Stimulated activated CD8-positive, alpha-beta memory T cell treated with anti-CD3 and anti-CD28 coated beads, Interleukin-7, amount 100 ng/mL, for 48 hours (primary cell): ENCODE measurements at regions not wholly inside any gene's neighbourhood (a gene's known extent, or its start where the extent isn't known, plus 50 kb on each side); places are given as distances from the start of the nearest gene placed in this dataset.
"Not testable (repeated sequence)": the region's sequence is repeated elsewhere in the genome, so short reads cannot be mapped to it uniquely, and the experiment has no call there.

Experiments
- DNase-seq, 2 donors: peaks; one replicate each; pipeline ENCODE4 v3.0.0-alpha.2; 2020; ENCODE audit warnings: low read depth in 1 of 2; ENCODE audit errors: extremely low read depth in 1 of 2

DNA sequence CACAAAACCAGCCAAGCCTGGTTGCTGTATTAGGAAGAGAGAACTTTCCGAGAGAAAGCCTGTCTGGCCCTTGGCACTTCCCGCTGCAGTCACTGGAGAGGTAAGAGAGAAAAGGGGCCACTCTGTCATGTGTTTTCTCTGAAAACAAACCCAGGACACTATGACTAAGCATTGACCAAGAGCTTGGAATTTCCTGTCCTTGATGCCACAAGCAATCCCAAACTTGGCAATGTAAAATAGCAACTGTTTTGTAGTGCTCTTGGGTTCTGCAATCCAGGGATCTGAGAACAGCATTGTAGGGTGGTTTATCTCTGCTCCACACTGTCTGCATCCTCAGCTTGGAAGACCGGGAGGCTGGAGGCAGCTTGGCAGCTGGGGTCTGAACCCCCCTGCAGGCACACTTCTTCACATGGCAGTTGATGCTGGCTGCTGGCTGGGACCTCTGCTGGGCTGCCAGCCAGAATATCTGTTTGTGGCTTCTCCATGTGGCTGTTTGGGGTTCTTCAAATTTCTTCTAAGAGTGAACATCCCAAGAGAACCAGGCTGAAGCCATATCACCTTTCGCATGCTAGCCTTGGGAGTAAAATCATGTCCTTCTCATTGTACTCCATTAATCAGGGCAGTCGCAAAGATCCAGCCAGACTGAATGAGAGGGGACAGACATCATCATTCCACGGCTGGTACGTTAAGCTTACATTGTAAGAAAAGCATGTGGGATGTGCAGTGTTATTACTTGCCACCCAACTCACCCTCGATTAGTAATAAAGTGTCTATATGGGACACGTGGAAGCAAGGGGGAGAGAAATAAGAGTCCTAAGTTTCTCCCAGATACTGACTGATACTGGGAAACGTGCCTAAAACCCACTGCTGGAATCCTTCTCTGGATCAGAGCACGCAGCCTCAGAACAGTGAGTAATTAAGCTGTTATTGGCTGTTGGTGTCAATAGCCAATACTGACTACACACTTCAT, 537.4 kb upstream of the B3GAT1 start:
- DNase-seq, result no peak

DNA sequence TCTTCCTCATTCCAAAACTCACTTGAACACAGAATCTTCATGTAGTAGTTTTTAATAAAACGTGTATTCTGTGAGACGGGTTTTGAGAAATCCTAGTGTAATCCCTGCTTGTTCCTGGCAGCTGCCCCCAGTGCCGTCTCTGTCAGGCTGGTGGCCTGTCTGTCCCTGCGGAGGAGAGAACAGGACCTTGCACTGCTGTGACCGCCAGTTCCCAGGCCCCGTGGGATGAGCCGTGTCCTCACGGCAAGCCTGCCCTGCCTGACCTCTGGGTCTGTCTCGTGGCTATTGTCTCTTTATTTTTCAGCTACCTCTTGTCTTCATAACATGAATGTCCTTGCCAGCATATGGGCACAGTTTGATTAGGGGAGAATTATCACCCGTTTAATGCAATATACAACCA, 535.5 kb upstream of the B3GAT1 start:
- DNase-seq, result no peak

DNA sequence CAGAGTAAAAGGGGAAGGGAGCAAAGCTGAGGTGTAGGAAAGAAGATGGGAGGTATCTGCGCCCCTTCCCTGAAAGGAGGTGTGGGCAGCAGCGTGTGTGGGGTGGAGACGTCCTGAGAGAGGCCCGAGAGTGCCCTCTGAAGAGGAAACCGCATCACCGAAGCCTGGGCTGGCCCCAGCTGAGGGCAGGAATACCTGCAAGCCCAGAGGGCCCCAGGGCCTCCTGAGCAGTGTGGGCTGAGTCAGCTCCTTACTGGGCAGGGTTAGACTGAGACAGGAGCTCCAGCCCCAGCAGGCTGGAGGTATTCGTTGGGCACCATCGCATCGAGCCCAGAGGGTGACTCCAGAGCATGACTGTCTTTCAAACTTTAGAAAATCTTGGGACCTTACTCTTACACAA, 534.0 kb upstream of the B3GAT1 start:
- no peak for DNase-seq

DNA sequence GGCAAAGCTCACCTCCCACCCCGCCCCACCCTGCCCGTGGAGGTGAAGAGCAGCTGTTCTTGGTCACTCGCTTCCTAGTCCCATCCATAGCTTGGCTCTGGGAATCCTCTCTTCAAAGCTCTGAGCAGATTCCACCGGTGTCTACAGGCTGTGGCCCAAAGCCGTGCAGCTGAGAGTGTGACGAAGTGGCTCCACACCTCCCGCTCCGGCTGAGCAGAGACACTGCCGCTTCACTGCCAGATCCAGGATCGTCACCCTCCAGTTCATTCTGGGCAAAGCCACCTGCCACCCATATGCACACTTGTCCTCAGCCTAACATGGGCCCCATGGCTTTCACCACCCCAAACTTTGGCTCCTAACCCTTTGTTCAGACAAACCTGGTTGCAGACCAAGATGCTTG, 532.9 kb upstream of the B3GAT1 start:
- no peak for DNase-seq

DNA sequence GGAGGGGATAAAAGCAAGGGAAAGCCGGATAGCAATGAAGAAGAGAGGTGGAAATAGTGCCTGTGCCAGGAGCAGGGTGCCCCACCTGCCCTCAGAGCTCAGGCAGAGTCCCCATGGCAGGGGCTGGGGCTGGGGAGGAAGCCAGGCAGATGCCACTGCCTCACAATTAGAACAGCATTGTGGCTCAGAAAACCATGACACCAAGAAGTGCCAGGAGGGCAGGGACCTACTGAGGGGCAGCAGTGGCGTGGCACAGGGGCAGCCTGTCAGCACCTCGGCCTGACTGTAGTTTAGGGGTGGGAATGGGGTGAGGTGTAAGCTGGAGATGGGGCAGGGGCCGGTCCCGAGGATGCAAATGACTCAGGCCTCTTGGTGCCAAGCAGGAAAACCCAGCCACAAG, 532.1 kb upstream of the B3GAT1 start:
- no peak for DNase-seq

DNA sequence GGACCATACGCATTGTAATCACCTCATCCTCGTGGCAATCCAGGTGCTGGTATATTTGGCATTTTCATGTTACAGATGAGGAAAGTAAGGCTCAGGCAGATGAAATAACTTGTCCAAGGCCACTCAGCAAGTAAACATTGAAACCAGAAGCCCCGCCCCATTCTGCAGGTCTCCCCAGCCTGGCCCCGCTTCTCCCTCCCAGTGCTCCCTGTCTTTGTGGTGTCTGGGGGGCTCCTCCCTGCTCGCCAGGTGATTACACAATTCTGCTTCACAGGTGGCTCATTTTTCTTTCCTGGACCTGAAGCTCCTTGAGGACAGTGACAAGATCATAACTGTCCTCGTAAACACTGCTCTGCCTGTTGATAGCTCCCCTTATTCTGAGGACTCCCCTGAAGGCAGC, 531.5 kb upstream of the B3GAT1 start:
- DNase-seq, result no peak

DNA sequence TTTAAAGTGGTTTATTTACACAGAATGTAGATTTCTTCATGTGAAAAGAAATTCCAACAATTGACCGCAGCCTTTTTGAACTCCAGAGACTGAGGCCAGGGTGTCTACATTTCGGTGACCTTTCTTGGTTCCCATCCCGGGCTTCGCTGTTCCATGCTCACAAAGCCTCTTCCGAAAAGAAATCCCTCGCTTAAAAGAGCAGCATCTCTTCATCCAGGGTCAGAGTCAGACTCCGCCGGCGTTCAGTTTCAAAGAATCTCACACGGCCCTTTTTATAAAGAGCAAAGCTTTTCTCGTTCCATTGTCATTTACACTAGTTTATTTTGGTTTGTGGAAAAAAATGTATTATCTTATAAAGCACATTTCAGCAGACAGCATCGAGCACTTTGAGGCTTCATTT, 530.6 kb upstream of the B3GAT1 start:
- no peak for DNase-seq

DNA sequence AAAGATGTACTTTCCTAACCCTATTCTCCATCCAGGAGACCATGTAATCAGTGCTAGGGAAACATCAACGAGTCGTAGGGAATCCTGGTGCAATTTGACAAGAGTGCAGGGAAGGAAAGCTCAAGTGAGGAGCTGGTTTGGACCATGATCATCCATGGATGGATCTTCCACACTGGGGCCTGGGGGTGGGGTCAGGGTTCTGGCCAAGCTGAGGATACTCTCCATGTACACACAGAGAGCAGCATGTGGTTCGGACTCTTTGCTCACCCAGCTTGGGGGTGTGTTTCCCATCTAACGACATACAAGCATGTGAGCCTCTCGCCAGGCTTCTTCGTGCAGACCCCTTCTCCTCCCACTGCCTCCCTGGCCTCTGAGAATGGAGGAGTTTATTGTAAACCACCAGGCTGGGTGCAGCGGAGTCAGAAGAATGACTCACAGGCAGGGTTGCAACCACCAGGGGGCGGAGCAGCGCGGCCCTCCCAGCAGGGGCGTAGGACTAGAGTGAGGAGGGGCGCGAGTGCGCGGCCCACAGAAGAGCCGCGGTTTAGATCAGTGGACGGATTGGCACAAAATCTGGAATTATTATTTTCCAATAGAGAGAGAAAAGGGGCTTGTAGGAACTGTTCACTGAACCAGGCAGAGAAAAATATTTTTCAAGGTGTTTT, 530.0 kb upstream of the B3GAT1 start:
- not testable (repeated sequence) for DNase-seq

DNA sequence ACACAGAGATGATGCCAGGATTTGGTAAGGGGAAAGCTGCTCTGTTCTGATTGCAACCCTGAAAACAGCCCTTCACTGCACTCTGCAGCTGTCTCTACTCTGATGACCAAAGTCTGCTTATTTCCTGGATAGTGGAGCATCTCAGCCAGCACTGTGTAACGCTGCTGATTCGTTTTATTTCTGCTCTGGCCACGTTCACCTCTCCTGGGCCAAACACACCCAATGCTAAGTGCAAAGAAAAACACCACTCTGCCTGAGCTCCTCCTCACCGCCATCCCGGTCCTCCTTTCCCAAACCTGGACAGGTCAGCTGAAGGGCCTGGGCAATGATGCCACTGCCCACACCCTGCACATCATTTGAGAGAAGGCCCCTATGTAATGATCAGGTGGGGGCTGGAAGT, 529.3 kb upstream of the B3GAT1 start:
- DNase-seq, result no peak

DNA sequence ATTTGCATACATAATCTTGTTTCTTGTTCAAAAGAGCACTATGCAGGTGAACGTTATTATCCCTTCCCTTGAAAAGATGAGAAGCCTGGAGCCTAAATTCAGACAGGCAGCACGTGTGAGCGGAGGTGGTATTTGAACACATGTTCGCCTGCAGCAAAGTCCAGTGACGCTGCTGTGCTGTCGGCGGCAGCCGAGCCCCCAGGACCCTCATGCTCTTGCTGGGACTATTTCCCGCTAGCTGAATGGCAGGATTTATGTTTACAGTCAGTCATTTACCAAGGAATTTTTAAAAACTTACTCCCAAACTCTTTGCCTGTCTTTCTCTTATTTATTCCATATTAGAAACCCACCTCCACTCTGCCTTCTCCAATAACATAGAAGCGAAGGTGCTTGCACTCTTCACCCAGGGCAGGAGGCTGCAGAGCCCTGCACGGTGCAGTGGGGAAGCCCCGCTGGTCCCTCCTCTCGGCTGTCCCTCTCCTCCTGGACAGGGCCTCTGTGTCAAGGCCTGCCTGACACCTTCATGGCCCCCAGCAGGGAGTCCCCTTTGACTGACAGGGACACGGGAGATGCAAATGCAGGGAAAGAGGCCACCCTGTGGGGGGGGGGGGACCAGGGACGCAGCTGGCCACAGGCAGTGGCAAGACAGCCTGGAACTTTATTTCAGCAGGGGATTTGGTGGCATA, 528.5 kb upstream of the B3GAT1 start:
- DNase-seq, result no peak

DNA sequence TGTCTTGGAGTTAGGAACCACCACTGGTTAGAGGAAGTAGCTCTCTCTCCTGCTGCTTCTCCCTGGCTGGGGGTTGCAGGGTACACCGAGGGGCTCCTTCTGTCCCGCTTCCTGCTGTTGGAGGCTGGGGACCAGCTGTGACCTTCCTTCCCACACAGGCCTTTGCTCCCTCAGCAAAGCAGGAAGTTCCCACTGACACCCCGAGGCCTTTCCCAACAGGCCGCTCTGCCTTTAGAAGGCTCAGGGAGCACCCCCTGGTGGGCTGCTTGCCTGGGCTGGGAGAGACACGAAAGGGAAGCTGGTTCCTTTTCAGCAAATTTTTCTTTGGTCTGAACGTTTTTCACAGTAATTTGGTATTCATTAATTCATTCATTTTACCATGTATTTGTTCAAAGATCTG, 527.9 kb upstream of the B3GAT1 start:
- DNase-seq, result no peak

DNA sequence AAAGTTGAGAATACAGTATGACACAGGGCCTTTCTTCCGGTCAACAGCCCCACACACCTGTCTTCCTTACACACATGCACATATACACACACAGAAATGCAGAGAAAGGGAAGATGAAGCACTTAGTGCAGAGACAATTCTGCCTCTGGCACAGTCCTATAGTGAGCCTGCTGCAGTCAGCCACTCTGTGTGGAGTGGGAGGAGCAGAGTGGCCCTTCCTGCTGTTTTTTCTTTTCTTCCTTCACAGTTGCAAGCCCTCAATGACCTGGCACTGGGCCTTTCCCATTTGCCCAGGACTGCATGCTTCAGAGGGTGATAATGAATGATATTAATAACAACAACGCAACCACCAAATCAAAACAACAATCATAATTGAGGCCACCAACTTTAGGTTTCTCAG, 527.0 kb upstream of the B3GAT1 start:
- no peak for DNase-seq

DNA sequence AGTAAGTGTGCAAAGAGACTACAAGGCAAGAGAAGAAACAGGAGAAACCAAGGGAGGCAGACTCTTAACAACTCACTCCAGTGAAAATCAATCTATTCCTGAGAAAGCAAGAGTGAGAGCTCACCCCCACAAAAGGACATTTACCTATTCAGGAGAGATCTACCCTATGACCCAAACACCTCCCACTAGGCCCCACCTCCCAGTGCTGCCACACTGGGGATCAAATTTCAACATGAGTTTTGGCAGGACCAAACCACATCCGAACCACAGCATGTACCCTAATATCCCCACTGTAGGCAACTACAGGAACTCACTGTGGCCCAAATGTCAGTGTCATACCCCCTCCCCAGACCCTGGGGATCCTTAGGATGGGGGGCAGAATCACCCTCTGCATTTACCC, 526.2 kb upstream of the B3GAT1 start:
- no peak for DNase-seq

DNA sequence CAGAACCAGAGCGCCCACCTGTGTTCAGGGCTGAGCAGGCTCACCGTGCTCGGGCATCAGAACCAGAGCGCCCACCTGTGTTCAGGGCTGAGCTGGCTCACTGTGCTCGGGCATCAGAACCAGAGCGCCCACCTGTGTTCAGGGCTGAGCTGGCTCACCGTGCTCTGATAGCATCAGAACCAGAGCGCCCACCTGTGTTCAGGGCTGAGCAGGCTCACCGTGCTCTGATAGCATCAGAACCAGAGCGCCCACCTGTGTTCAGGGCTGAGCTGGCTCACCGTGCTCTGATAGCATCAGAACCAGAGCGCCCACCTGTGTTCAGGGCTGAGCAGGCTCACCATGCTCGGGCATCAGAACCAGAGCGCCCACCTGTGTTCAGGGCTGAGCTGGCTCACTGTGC, 525.2 kb upstream of the B3GAT1 start:
- DNase-seq, result not testable (repeated sequence)

DNA sequence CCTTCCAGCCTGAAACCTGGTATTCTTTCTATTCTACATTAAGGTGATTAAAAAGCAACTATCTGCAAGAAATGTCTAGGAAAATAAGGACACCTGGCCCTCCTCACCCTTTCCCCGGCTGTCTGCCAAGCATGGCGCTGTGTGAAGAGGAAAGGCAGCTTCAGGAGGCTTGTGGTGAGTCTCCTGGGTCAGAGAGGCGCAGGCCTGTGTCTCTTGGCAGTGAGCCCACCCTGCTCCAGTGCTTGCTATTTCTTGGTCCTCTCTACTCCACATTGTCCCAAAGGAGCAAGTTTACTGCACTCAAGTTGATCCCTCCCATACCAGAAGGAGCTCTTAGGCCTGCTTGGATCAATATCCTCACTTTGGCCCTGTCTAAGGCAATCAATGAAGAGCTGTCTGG, 520.7 kb upstream of the B3GAT1 start:
- no peak for DNase-seq

DNA sequence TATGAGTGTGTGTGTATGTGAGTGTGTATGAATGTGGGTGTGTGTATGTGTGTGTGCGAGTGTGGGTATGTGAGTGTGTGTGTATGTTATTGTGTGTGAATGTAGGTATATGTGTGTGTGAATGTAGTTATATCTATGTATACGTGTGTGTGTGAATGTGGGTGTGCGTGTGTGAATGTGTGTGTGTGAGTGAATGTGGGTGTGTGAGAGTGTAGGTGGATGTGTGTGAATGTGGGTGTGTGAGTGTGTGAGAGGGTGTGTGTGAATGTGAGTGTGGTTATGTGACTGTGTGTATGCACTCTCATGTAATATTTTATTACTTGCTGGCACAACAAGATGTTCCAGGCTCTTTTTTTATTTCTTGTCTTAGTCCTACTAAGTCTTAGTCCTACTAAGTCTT, 513.4 kb upstream of the B3GAT1 start:
- DNase-seq, result no peak

DNA sequence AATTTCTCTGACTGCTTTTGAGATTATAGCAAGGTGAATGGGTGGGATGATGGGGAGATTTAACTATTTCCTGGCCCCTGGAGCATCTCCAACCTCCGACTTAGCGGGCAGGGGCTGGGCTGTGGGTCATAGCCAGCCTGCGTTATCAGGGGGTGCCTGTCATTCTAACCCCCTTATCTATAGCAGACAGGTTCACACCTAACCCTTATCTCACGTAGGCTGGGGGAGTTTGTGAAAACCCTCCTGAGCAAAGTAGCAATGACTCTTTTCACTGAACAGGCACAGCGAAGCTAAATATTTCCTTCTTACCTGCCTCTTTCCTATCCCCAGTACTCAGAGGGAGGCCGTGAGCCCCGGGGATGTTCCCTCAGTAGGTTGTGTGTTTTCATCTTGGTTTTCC, 511.4 kb upstream of the B3GAT1 start:
- DNase-seq, result no peak

DNA sequence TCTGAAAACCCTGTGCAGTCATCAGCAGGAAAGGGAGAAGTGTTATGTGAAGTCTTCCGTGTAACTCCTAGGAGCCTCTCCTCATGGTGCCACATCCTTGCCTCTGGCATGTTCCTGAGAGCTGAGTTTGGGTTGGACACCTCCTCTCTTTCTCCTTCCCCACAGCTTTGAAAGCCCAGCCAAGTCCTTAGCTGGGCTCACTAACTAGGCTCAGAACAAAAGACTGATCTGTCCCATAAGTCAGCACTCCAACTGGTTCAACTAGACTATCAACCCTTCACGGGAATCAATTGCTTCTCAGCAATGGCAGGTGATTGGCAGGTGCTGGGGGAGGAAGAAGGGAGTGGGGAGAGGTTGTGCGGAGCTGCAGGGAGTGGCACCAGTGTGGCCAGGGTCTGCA, 509.9 kb upstream of the B3GAT1 start:
- DNase-seq, result no peak

DNA sequence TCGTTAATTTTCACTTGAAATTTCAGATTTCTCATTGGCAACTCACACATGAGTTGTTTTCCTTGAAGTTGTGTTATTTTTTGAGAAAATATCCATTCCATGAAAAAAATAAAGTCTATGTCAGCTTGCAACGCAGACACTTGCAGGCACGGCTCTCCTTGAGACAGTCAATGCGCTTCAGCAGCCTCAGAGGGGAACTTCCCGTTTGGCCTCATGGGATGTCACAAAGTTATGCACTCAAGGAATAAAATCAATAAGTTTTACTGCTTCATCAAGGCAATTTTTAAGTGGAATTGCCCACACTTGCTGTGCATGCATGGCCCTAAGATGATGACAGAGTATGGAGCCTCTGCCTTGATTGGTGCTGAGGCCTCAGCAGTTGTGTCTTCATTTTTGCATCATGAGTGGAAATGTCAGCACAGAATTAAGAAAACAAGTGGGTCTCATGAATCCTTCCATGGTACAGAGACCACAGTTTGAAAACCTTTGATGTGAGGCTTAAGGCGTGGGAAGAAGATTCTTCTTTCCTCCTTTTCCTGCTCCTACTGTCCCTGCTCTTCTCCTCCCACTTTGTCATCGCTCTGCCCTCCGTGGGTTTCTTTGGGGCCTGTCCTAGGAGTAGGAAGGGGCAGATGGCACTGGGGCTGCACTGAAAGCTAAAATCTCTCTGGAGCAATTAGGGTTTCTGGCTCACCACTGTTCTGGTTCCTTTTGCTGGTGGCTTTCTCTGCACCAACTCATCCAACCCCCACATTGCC, 509.0 kb upstream of the B3GAT1 start:
- DNase-seq, result no peak

DNA sequence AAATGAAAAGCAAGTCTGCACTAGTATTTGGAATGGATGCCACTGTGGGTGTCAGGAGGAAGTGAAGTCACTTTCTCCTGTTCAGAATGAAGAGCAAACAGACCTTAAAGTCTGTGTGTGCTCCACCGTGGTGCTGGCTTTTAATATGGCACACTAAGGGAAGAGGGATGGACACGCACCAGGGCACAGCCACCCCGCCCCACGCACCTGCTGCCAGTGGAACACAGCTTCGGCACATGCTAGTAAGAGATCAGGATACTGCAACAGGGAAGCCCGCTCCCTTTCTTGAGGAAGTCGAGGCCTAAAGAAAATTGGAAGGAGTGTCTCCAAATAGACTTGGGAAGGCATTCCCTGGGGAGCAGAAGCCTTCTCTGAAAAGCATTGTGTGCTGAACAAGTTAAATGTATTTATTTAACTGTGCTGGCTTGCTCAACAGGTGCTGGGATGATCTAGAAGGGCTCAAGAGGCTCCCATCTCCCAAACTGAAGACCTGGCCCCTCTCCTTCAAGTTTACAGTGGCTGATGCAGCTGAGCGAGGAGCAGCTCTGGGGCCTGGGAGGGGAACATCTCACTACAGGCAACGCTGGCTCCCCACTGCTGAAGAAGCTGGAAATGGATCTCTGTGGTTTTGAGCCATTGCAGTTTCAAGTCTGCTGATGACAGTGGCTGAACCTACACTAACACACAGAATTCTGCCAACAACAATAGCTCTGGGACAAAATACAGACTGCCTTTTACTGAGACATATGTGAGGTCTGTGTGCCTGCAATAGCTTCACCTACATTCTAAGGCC, 504.6 kb upstream of the B3GAT1 start:
- no peak for DNase-seq
